Mesothelial cell of epicardium (in vitro differentiated cells): ENCODE measurements at regions not wholly inside any gene's neighbourhood (a gene's known extent, or its start where the extent isn't known, plus 50 kb on each side); places are given as distances from the start of the nearest gene placed in this dataset.
"Not testable (repeated sequence)": the region's sequence is repeated elsewhere in the genome, so short reads cannot be mapped to it uniquely, and the experiment has no call there.

Experiments
- DNase-seq, 2 experiments: peaks; one replicate each; pipeline ENCODE4 v3.0.0; 2021; ENCODE audit warnings: low spot score in 2 of 2; ENCODE audit not compliant: unreplicated experiment in 2 of 2
- H3K27ac Mint-ChIP-seq: 2 replicates; pipeline ENCODE4 v1.8.0; 2021; ENCODE audit warnings: mixed read lengths
- H3K27me3 Mint-ChIP-seq: 2 replicates; pipeline ENCODE4 v1.8.0; 2021; ENCODE audit warnings: low read depth, mixed read lengths
- H3K36me3 Mint-ChIP-seq: 2 replicates; pipeline ENCODE4 v1.8.0; 2021; ENCODE audit warnings: mixed read lengths
- H3K4me1 Mint-ChIP-seq: 2 replicates; pipeline ENCODE4 v1.8.0; 2021; ENCODE audit warnings: mixed read lengths
- H3K4me3 Mint-ChIP-seq: 2 replicates; pipeline ENCODE4 v1.8.0; 2021; ENCODE audit warnings: mild to moderate bottlenecking, moderate library complexity, mixed read lengths
- H3K9me3 Mint-ChIP-seq: 2 replicates; pipeline ENCODE4 v1.8.0; 2021; ENCODE audit warnings: mixed read lengths
- CTCF ChIP-seq: fragments of 200-600 bp; sonication (generic); IDR thresholded peaks from one replicate; pipeline ENCODE4 v1.5.0; 2021; ENCODE audit warnings: antibody characterized with exemption; ENCODE audit not compliant: unreplicated experiment

DNA sequence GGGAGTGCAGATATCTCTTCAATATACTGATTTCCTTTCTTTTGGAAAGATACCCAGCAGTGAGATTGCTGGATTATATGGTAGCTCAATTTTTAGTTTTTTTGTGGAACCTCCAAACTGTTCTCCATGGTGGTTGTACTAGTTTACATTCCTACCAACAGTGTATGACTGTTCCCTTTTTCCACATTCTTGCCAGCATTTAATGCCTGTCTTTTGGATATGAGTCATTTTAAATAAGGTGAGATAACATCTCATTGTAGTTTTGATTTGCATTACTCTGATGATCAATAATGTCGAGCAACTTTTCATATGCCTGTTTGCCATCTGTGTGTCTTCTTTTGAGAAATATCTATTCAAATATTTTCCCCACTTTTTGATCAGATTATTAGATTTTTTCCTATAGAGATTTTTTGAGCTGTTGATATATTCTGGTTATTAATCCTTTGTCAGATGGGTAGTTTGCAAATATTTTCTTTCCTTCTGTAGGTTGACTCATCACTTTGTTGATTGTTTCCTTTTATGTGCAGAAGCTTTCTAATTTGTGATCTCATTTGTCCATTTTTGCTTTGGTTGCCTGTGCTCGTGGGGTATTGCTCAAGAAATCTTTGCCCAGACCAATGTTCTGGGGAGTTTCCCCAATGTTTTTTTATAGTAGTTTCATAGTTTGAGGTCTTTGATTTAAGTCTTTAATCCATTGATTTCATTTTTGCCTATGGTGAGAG, 552.7 kb downstream of the ZNF674 start:
- no peak for TF ChIP-seq CTCF
- Mint-ChIP-seq H3K27me3 (no peaks in the 10 kb centered on the region), H3K4me1 (no peaks in the 10 kb centered on the region), H3K36me3 (no peaks in the 10 kb centered on the region), H3K27ac (no peak overlapping the region), H3K9me3 (peaks cover 53% of the 10 kb centered on the region), H3K4me3 (no peak overlapping the region)
- DNase-seq = no peak

DNA sequence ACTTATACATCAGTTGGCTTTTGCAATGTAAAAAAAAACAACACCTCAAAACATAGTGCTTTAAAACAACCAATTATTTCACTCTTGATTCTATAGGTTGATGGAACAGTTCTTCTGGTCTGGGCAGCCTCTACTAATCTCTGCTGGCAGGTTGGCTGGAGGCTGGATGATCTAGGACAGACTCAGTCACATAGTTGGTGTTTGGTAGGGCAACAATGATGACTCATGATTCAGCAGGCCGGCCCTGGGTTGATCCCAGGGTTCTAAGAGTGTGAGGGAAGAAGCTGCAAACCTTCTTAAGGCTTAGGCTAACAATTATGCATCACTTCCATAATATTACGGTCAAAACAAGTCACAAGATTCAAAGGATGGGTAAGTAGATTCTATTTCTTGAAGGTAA, 558.2 kb downstream of the ZNF674 start:
- TF ChIP-seq CTCF = no peak
- H3K27ac Mint-ChIP-seq = no peak overlapping the region
- no peak for DNase-seq
- no peaks in the 10 kb centered on the region for H3K4me1 Mint-ChIP-seq
- H3K27me3 Mint-ChIP-seq = no peaks in the 10 kb centered on the region
- H3K36me3 Mint-ChIP-seq = no peaks in the 10 kb centered on the region
- peaks cover 32% of the 10 kb centered on the region for H3K9me3 Mint-ChIP-seq
- no peak overlapping the region for H3K4me3 Mint-ChIP-seq

GRCh38 chrX:45986081-45986480, 559.1 kb downstream of the ZNF674 start:
- H3K9me3 Mint-ChIP-seq = peaks cover 35% of the 10 kb centered on the region
- TF ChIP-seq CTCF = no peak
- H3K4me3 Mint-ChIP-seq = no peak overlapping the region
- no peak overlapping the region for H3K27ac Mint-ChIP-seq
- H3K4me1 Mint-ChIP-seq = peaks cover under 1% of the 10 kb centered on the region
- DNase-seq = no peak
- H3K36me3 Mint-ChIP-seq = no peaks in the 10 kb centered on the region
- no peaks in the 10 kb centered on the region for H3K27me3 Mint-ChIP-seq

DNA sequence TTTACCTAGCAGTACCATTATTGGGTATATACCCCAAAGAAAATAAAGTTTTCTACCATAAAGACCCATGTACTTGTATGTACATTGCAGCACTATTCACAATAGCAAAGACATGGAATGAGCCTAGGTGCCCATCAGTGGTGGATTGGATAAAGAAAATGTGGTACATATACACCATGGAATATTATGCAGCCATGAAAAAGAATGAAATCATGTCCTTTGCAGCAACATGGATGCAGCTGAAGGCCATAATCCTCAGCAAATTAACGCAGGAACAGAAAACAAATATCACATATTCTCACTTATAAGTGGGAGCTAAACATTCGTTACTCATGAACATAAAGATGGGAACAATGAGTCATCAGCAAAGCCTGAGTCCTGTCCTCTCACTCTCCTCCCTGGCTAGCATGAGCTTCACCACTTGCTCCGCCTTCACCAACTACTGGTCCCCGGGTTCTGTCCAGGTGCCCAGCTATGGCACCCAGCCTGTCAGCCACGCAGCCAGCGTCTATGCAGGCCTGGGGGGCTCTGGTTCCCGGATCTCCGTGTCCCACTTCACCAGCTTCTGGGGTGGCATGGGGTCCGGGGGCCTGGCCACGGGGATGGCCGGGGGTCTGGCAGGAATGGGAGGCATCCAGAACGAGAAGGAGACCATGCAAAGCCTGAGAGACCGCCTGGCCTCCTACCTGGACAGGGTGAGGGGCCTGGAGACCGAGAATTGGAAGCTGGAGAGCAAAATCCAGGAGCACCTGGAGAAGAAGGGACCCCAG, 562.1 kb downstream of the ZNF674 start:
- peaks cover 41% of the 10 kb centered on the region for H3K9me3 Mint-ChIP-seq
- not testable (repeated sequence) for H3K27me3 Mint-ChIP-seq, H3K4me3 Mint-ChIP-seq, H3K36me3 Mint-ChIP-seq, H3K4me1 Mint-ChIP-seq, H3K27ac Mint-ChIP-seq, DNase-seq

- Mint-ChIP-seq H3K9me3 (peaks cover 50% of the 10 kb centered on the region), H3K36me3 (no peaks in the 10 kb centered on the region), H3K4me3 (no peak overlapping the region), H3K4me1 (peaks cover 4% of the 10 kb centered on the region), H3K27ac (no peak overlapping the region), H3K27me3 (no peaks in the 10 kb centered on the region)
- DNase-seq = no peak
- TF ChIP-seq CTCF = no peak
Observed at GRCh38 chrX:45980726-45981125, 564.5 kb downstream of the ZNF674 start.

DNA sequence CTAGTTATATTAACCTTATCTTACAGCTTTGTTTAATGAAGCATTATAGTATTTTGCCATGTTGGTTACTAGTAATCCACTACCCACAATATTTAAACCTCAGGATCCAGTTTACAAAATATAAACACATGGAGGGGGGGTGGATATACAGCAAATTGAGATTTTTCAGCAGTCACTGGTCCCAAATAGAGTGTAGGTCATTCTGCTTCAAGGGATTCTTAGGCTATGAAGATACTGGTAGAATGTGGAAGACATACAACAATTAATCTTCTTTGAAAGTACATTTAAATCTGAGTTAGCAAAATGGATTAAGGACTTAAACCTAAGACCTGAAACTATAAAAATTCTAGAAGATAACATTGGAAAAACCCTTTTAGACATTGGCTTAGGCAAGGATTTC, 569.6 kb downstream of the ZNF674 start:
- no peaks in the 10 kb centered on the region for H3K27me3 Mint-ChIP-seq
- H3K4me3 Mint-ChIP-seq = no peak overlapping the region
- H3K4me1 Mint-ChIP-seq = peaks cover 1% of the 10 kb centered on the region
- peaks cover 53% of the 10 kb centered on the region for H3K9me3 Mint-ChIP-seq
- no peak for DNase-seq
- H3K27ac Mint-ChIP-seq = no peak overlapping the region
- H3K36me3 Mint-ChIP-seq = no peaks in the 10 kb centered on the region
- no peak for TF ChIP-seq CTCF
